ENCODE measurements at regions not wholly inside any gene's neighbourhood (a gene's known extent, or its start where the extent isn't known, plus 50 kb on each side); places are given as distances from the start of the nearest gene placed in this dataset.

DNA sequence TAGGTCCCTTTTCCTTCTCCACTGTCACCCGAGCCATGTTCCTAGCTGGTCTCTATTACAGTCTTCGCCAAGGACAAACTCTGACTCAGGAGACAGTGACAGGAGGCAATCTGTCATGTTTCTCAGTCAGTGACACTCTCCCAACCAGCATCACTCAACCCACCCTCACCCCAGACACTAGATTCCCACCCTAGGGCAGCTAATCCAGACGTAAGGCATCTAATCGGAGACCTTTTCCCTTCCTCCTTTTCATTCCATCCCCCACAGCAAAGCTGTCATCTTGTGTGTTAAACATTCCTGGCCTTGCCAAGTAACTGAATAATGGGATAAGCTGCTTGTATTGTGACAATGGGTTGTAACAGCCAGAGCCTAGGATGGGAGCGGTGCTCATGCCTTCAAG lies 95.2 kb downstream of the SNX18 start:
- TF ChIP-seq RAD21 (IDR thresholded peaks at IDR 0.05; ENCODE audit: low read depth) (no peak), TCF12 (IDR thresholded peaks at IDR 0.05; ENCODE audit: low read depth) (no peak), TEAD4 (IDR thresholded peaks at IDR 0.05) (no peak), ZBTB7A (IDR thresholded peaks at IDR 0.05; ENCODE audit: low read depth) (no peak), CEBPB (IDR thresholded peaks at IDR 0.05) (no peak), FOXM1 (IDR thresholded peaks at IDR 0.05; ENCODE audit: borderline replicate concordance, low read depth) (no peak), TAF1 (IDR thresholded peaks at IDR 0.05; ENCODE audit: low read depth) (no peak), EGR1 (IDR thresholded peaks at IDR 0.05) (no peak), EP300 (IDR thresholded peaks at IDR 0.05; ENCODE audit: borderline replicate concordance) (no peak), CREB1 (IDR thresholded peaks at IDR 0.05; ENCODE audit: low read depth) (no peak), NFIC (IDR thresholded peaks at IDR 0.05) (no peak), YY1 (IDR thresholded peaks at IDR 0.05; ENCODE audit: low read depth) (no peak)
- TF ChIP-seq, protein P1, sequence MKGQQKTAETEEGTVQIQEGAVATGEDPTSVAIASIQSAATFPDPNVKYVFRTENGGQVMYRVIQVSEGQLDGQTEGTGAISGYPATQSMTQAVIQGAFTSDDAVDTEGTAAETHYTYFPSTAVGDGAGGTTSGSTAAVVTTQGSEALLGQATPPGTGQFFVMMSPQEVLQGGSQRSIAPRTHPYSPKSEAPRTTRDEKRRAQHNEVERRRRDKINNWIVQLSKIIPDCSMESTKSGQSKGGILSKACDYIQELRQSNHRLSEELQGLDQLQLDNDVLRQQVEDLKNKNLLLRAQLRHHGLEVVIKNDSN (IDR thresholded peaks at IDR 0.05), result no peak
- TF ChIP-seq, protein P2, sequence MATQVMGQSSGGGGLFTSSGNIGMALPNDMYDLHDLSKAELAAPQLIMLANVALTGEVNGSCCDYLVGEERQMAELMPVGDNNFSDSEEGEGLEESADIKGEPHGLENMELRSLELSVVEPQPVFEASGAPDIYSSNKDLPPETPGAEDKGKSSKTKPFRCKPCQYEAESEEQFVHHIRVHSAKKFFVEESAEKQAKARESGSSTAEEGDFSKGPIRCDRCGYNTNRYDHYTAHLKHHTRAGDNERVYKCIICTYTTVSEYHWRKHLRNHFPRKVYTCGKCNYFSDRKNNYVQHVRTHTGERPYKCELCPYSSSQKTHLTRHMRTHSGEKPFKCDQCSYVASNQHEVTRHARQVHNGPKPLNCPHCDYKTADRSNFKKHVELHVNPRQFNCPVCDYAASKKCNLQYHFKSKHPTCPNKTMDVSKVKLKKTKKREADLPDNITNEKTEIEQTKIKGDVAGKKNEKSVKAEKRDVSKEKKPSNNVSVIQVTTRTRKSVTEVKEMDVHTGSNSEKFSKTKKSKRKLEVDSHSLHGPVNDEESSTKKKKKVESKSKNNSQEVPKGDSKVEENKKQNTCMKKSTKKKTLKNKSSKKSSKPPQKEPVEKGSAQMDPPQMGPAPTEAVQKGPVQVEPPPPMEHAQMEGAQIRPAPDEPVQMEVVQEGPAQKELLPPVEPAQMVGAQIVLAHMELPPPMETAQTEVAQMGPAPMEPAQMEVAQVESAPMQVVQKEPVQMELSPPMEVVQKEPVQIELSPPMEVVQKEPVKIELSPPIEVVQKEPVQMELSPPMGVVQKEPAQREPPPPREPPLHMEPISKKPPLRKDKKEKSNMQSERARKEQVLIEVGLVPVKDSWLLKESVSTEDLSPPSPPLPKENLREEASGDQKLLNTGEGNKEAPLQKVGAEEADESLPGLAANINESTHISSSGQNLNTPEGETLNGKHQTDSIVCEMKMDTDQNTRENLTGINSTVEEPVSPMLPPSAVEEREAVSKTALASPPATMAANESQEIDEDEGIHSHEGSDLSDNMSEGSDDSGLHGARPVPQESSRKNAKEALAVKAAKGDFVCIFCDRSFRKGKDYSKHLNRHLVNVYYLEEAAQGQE (IDR thresholded peaks at IDR 0.05; ENCODE audit: low read depth), result no peak
- TF ChIP-seq, protein P3, sequence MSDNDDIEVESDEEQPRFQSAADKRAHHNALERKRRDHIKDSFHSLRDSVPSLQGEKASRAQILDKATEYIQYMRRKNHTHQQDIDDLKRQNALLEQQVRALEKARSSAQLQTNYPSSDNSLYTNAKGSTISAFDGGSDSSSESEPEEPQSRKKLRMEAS (IDR thresholded peaks at IDR 0.05), result no peak

DNA sequence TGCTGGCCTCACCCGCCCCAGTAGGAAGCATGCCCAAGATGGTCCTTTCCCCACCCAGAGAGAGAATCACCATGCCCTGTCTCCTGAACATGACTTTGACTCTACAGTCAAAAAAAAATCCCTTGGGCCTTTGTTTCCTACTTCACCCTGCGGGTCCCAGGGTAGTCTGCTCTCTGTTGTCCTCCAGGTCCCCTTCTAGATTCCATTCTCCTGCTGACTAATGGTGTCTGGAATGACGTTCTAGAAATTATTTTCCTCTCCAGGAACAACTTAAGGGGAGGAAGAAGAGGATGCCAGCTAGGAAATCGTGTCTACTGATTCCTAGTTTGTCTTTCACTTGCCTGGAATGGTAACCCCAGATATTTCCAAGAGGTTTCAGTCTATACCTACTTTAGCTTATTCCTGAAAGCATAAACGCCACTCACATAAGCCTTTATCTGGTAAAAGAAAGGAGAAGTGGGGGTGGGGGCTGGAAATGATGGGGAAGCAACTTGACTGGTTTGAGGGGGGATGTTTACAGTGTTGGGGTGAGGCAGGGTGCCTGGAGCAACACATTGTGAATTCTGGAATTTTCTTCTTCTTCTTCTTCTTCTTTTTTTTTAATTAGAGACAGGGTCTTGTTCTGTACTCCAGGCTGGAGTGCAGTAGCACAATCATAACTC lies 93.9 kb downstream of the SNX18 start:
- TF ChIP-seq, protein P1 (IDR thresholded peaks at IDR 0.05), result no peak
- TF ChIP-seq RAD21 (IDR thresholded peaks at IDR 0.05; ENCODE audit: low read depth) (no peak), TEAD4 (IDR thresholded peaks at IDR 0.05) (no peak), NFIC (IDR thresholded peaks at IDR 0.05) (no peak), TAF1 (IDR thresholded peaks at IDR 0.05; ENCODE audit: low read depth) (no peak), ZBTB7A (IDR thresholded peaks at IDR 0.05; ENCODE audit: low read depth) (no peak), FOXM1 (IDR thresholded peaks at IDR 0.05; ENCODE audit: borderline replicate concordance, low read depth) (no peak), CEBPB (IDR thresholded peaks at IDR 0.05) (no peak), EP300 (IDR thresholded peaks at IDR 0.05; ENCODE audit: borderline replicate concordance) (no peak), EGR1 (IDR thresholded peaks at IDR 0.05) (no peak), YY1 (IDR thresholded peaks at IDR 0.05; ENCODE audit: low read depth) (no peak)
- TF ChIP-seq, protein P3 (IDR thresholded peaks at IDR 0.05), result no peak
- TF ChIP-seq, protein P2 (IDR thresholded peaks at IDR 0.05; ENCODE audit: low read depth), result no peak

DNA sequence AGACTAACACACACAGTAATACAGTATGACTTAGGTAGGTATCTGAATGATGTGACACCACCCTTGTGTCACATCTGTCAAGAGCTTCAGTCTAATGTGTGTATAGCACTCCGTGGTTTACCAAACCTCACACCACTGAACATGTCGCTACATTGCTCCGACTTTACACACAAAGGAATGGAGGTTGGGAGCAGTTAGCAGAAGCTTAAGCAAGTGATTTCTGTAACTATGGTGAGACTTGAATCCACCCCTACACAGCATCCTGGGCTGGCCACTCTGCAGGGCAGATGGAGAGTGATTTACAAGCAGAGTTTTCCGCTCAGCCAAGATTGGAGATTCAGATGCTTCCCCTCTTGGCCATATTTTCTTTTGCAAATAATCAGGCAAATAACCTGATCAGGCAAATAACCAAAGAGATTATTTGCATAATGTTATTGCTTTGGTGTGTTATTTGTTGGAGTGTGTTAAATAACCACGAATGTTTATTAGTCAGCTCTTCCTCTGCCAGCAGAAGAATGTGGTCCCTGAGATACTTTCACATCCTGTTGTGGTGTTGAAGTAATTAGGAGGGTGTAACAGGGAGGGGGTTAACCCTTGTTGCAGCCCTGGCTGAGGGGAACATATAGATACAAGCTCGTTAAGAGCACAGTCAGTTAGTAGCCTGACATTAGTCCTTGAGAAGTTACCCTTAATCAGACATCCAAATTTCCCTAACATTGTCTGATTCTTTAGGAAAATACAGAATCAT lies 92.8 kb downstream of the SNX18 start:
- no peak for TF ChIP-seq TCF12 (IDR thresholded peaks at IDR 0.05; ENCODE audit: low read depth)
- no peak for TF ChIP-seq NFIC (IDR thresholded peaks at IDR 0.05)
- no peak for TF ChIP-seq CEBPB (IDR thresholded peaks at IDR 0.05)
- no peak for TF ChIP-seq CREB1 (IDR thresholded peaks at IDR 0.05; ENCODE audit: low read depth)
- no peak for TF ChIP-seq TEAD4 (IDR thresholded peaks at IDR 0.05)
- no peak for TF ChIP-seq YY1 (IDR thresholded peaks at IDR 0.05; ENCODE audit: low read depth)
- TF ChIP-seq, protein P3 (IDR thresholded peaks at IDR 0.05), result no peak

DNA sequence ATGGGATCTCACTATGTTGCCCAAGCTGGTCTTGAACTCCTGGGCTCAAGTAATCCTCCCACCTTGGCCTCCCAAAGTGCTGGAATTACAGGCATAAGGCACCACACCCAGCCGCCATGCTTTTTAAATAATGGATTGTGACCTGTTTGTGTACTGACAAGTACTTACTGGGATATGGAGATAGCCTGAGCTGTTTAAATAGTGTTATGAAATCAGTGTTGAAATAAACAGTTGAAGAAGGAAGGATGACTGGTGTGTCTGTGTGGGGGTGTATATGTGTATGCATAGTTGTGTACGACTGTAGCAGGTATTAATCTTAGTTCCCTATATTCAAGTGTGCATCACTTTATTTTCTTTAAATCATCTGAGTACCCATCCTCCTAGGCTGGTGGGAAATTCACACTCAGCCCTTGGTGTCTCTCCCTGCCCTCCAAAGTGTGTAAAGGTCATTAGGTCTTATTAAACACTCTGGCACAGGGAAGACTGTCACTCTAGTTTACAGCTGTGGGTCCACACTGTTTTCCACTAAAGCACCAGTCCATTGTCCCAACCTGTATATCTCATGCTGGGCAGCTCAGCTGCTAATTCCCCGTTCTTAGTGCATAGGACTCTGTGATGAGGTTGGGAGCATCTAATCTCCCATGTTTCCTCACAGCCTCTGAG lies 91.0 kb downstream of the SNX18 start:
- TF ChIP-seq TAF1 (IDR thresholded peaks at IDR 0.05; ENCODE audit: low read depth) (no peak), FOXM1 (IDR thresholded peaks at IDR 0.05; ENCODE audit: borderline replicate concordance, low read depth) (no peak), TCF12 (IDR thresholded peaks at IDR 0.05; ENCODE audit: low read depth) (no peak), YY1 (IDR thresholded peaks at IDR 0.05; ENCODE audit: low read depth) (no peak)
- TF ChIP-seq, protein P3 (IDR thresholded peaks at IDR 0.05), result no peak
- TF ChIP-seq, protein P2 (IDR thresholded peaks at IDR 0.05; ENCODE audit: low read depth), result no peak
